ENCODE measurements at regions not wholly inside any gene's neighbourhood (a gene's known extent, or its start where the extent isn't known, plus 50 kb on each side); places are given as distances from the start of the nearest gene placed in this dataset.

GRCh38 chr3:127090218-127091160, 102.4 kb upstream of the PRR23E start:
- no peak for DNase-seq (ENCODE audit: low read depth)

- no peak for DNase-seq (ENCODE audit: low read depth)
Measured at GRCh38 chr3:127091376-127091775, 101.6 kb upstream of the PRR23E start.

GRCh38 chr3:127092368-127092767, 100.6 kb upstream of the PRR23E start:
- DNase-seq (ENCODE audit: low read depth), result no peak

- no peak for DNase-seq (ENCODE audit: low read depth)
Measured at GRCh38 chr3:127092776-127093175, 100.2 kb upstream of the PRR23E start.

GRCh38 chr3:127093312-127093711, 99.6 kb upstream of the PRR23E start:
- no peak for DNase-seq (ENCODE audit: low read depth)

GRCh38 chr3:127095774-127096173, 97.2 kb upstream of the PRR23E start:
- DNase-seq (ENCODE audit: low read depth), result no peak

- DNase-seq (ENCODE audit: low read depth), result no peak
Measured at GRCh38 chr3:127096256-127097071, 96.5 kb upstream of the PRR23E start.

GRCh38 chr3:127097072-127097405, 95.9 kb upstream of the PRR23E start:
- DNase-seq (ENCODE audit: low read depth), result no peak

- DNase-seq (ENCODE audit: low read depth), result no peak
Measured at GRCh38 chr3:127097481-127097880, 95.5 kb upstream of the PRR23E start.

GRCh38 chr3:127099982-127100381, 92.9 kb upstream of the PRR23E start:
- DNase-seq (ENCODE audit: low read depth), result no peak

- no peak for DNase-seq (ENCODE audit: low read depth)
Measured at GRCh38 chr3:127100459-127101410, 92.2 kb upstream of the PRR23E start.

- no peak for DNase-seq (ENCODE audit: low read depth)
Measured at GRCh38 chr3:127101411-127102187, 91.3 kb upstream of the PRR23E start.

- DNase-seq (ENCODE audit: low read depth), result no peak
Measured at GRCh38 chr3:127102188-127102520, 90.8 kb upstream of the PRR23E start.

- no peak for DNase-seq (ENCODE audit: low read depth)
Measured at GRCh38 chr3:127102587-127102986, 90.3 kb upstream of the PRR23E start.

GRCh38 chr3:127103080-127103479, 89.9 kb upstream of the PRR23E start:
- DNase-seq (ENCODE audit: low read depth), result no peak

- DNase-seq (ENCODE audit: low read depth), result no peak
Measured at GRCh38 chr3:127104586-127104985, 88.3 kb upstream of the PRR23E start.

- no peak for DNase-seq (ENCODE audit: low read depth)
Measured at GRCh38 chr3:127105587-127105986, 87.3 kb upstream of the PRR23E start.

GRCh38 chr3:127106053-127106452, 86.9 kb upstream of the PRR23E start:
- DNase-seq (ENCODE audit: low read depth), result no peak

GRCh38 chr3:127106456-127106855, 86.5 kb upstream of the PRR23E start:
- no peak for DNase-seq (ENCODE audit: low read depth)

- DNase-seq (ENCODE audit: low read depth), result no peak
Measured at GRCh38 chr3:127107002-127107401, 85.9 kb upstream of the PRR23E start.

All from non-pigmented ciliary epithelial cell (primary cell).